ENCODE measurements at regions not wholly inside any gene's neighbourhood (a gene's known extent, or its start where the extent isn't known, plus 50 kb on each side); places are given as distances from the start of the nearest gene placed in this dataset.

DNA sequence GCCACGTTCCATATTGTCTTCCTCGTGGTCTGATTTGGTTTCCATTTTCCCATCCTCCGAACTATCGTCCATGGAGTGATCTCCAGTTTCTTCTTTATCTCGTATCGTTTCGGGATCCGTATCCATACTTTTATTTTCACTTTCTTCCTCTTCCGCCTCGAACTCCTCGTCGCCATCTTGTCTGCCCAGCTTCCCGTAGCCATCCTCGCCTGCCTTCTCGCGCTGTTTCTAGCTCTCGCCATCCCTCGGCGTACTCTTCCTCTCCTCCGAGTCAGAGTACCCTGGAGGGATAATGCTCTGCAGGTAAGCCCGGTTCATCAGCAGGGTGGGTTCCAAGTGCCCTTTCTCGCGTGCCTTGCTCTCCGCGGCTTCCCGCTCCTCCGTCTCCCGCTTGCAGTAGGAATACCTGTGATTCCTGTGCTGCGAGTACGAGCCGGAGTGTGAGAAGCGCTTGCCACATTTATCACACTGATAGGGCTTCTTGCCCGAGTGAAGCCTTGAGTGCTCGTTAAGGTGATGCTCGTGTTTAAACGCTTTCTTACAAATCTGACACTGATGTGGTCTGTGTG lies 134.5 kb upstream of the TAPT1 start:
- Histone ChIP-seq H3K9me2 (no peaks in the 10 kb centered on the region), H3K4me2 (no peak overlapping the region), H3K36me3 (replicated peaks in 1 of 2; ENCODE audit: control insufficient read depth in 1 of 2, insufficient read depth in 2 of 2, low read length in 1 of 2) (no peaks in the 10 kb centered on the region), H4K20me1 (ENCODE audit: insufficient read depth) (no peaks in the 10 kb centered on the region), H3K79me2 (ENCODE audit: insufficient read depth) (no peaks in the 10 kb centered on the region), H3K9me3 (no peaks in the 10 kb centered on the region), H3K4me1 (ENCODE audit: control insufficient read depth in 1 of 2, insufficient read depth in 2 of 2, low read depth in 1 of 2, low read length in 1 of 2) (no peaks in the 10 kb centered on the region), H3K4me3 (ENCODE audit: low read depth in 2 of 2, low read length in 1 of 2) (no peak overlapping the region), H3F3A (replicated peaks; ENCODE audit: insufficient read depth) (no peaks in the 10 kb centered on the region), H3K27me3 (ENCODE audit: insufficient read depth) (no peaks in the 10 kb centered on the region), H3K27ac (ENCODE audit: low read depth in 2 of 2, low read length in 1 of 2) (no peak overlapping the region), H3K9ac (no peak overlapping the region), H2AFZ (ENCODE audit: low read depth) (no peak overlapping the region)
- 70% methylated on average over 36 of the region's 36 CpGs for WGBS (ENCODE audit: low lambda C conversion rate)
- ChIA-PET POLR2A (no interaction called here), CTCF (interaction anchor here (1.0 kb wide), 1 partner anchor 17 kb away, joined by 4 read pairs; no protein-coding TSS in a partner anchor)
- TF ChIP-seq MEF2A (IDR thresholded peaks at IDR 0.05; ENCODE audit: borderline replicate concordance, low read depth) (no peak), RXRA (IDR thresholded peaks at IDR 0.05; ENCODE audit: borderline replicate concordance, low read depth) (no peak), MXI1 (IDR thresholded peaks at IDR 0.05; ENCODE audit: low read depth, low read length) (no peak), TCF12 (IDR thresholded peaks at IDR 0.05) (no peak), RCOR1 (IDR thresholded peaks at IDR 0.05; ENCODE audit: low read length) (no peak), FOSL2 (IDR thresholded peaks at IDR 0.05; ENCODE audit: borderline replicate concordance, low read depth) (no peak), SIN3A (IDR thresholded peaks at IDR 0.05; ENCODE audit: borderline replicate concordance, low read depth, low read length) (no peak), GATA2 (CRISPR knock-in tag; IDR thresholded peaks at IDR 0.05) (no peak), NRF1 (IDR thresholded peaks at IDR 0.05; ENCODE audit: low read depth, low read length) (no peak), TAF1 (IDR thresholded peaks at IDR 0.05; ENCODE audit: borderline replicate concordance, low read depth, low read length) (no peak), GABPA (IDR thresholded peaks at IDR 0.05; ENCODE audit: low read depth) (no peak)
- TF ChIP-seq, protein P1, sequence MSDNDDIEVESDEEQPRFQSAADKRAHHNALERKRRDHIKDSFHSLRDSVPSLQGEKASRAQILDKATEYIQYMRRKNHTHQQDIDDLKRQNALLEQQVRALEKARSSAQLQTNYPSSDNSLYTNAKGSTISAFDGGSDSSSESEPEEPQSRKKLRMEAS (IDR thresholded peaks at IDR 0.05; ENCODE audit: low read depth), result no peak
- TF ChIP-seq, protein P2, sequence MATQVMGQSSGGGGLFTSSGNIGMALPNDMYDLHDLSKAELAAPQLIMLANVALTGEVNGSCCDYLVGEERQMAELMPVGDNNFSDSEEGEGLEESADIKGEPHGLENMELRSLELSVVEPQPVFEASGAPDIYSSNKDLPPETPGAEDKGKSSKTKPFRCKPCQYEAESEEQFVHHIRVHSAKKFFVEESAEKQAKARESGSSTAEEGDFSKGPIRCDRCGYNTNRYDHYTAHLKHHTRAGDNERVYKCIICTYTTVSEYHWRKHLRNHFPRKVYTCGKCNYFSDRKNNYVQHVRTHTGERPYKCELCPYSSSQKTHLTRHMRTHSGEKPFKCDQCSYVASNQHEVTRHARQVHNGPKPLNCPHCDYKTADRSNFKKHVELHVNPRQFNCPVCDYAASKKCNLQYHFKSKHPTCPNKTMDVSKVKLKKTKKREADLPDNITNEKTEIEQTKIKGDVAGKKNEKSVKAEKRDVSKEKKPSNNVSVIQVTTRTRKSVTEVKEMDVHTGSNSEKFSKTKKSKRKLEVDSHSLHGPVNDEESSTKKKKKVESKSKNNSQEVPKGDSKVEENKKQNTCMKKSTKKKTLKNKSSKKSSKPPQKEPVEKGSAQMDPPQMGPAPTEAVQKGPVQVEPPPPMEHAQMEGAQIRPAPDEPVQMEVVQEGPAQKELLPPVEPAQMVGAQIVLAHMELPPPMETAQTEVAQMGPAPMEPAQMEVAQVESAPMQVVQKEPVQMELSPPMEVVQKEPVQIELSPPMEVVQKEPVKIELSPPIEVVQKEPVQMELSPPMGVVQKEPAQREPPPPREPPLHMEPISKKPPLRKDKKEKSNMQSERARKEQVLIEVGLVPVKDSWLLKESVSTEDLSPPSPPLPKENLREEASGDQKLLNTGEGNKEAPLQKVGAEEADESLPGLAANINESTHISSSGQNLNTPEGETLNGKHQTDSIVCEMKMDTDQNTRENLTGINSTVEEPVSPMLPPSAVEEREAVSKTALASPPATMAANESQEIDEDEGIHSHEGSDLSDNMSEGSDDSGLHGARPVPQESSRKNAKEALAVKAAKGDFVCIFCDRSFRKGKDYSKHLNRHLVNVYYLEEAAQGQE (IDR thresholded peaks at IDR 0.05; ENCODE audit: low read depth, low read length), result no peak
- TF ChIP-seq, protein P3, sequence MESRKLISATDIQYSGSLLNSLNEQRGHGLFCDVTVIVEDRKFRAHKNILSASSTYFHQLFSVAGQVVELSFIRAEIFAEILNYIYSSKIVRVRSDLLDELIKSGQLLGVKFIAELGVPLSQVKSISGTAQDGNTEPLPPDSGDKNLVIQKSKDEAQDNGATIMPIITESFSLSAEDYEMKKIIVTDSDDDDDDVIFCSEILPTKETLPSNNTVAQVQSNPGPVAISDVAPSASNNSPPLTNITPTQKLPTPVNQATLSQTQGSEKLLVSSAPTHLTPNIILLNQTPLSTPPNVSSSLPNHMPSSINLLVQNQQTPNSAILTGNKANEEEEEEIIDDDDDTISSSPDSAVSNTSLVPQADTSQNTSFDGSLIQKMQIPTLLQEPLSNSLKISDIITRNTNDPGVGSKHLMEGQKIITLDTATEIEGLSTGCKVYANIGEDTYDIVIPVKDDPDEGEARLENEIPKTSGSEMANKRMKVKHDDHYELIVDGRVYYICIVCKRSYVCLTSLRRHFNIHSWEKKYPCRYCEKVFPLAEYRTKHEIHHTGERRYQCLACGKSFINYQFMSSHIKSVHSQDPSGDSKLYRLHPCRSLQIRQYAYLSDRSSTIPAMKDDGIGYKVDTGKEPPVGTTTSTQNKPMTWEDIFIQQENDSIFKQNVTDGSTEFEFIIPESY (IDR thresholded peaks at IDR 0.05; ENCODE audit: borderline replicate concordance, low read depth), result no peak
- TF ChIP-seq, protein P4, sequence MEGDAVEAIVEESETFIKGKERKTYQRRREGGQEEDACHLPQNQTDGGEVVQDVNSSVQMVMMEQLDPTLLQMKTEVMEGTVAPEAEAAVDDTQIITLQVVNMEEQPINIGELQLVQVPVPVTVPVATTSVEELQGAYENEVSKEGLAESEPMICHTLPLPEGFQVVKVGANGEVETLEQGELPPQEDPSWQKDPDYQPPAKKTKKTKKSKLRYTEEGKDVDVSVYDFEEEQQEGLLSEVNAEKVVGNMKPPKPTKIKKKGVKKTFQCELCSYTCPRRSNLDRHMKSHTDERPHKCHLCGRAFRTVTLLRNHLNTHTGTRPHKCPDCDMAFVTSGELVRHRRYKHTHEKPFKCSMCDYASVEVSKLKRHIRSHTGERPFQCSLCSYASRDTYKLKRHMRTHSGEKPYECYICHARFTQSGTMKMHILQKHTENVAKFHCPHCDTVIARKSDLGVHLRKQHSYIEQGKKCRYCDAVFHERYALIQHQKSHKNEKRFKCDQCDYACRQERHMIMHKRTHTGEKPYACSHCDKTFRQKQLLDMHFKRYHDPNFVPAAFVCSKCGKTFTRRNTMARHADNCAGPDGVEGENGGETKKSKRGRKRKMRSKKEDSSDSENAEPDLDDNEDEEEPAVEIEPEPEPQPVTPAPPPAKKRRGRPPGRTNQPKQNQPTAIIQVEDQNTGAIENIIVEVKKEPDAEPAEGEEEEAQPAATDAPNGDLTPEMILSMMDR (IDR thresholded peaks at IDR 0.05), result no peak
- DNase-seq, result no peak

All from SK-N-SH (cell line).